Caco-2 (cell line): ENCODE measurements at regions not wholly inside any gene's neighbourhood (a gene's known extent, or its start where the extent isn't known, plus 50 kb on each side); places are given as distances from the start of the nearest gene placed in this dataset.

Source experiments
- BruUV-seq: library from RNA; stranded (reverse); fragments of 400-500 nt; replicated peaks from 2 replicates; lab custom pipeline; 2021; lab: Mats Ljungman, UMichigan
- CTCF ChIA-PET: fragments of 300-600 bp; sonication (Branson Sonifier 250); formaldehyde crosslinking; loops from one replicate; lab custom pipeline; 2022; ENCODE audit warnings: antibody characterized with exemption; lab: Charles Lee
- POLR2A ChIA-PET: fragments of 300-600 bp; sonication (Branson Sonifier 250); formaldehyde crosslinking; loops from one replicate; lab custom pipeline; 2022; ENCODE audit warnings: antibody characterized with exemption; lab: Charles Lee
- DNase-seq, 2 experiments: peaks; one replicate each; pipeline versions ENCODE4 v3.0.0 to v3.0.0-alpha.2; 2020 to 2022
- H3K27me3 ChIP-seq: replicated peaks from 2 replicates; pipeline ENCODE4 v1.6.0; 2011; ENCODE audit warnings: low read length; ENCODE audit not compliant: control insufficient read depth, insufficient read depth
- H3K36me3 ChIP-seq: 2 replicates; pipeline ENCODE4 v1.5.1; 2011; ENCODE audit warnings: low read length; ENCODE audit not compliant: control insufficient read depth, insufficient read depth
- H3K4me1 ChIP-seq: fragments of 250-450 bp; sonication (Bioruptor Pico); 2 replicates; pipeline ENCODE4 v1.5.1; 2020; ENCODE audit warnings: mild to moderate bottlenecking
- H3K4me3 ChIP-seq: 2 replicates; pipeline ENCODE4 v1.5.1; 2011; ENCODE audit warnings: low read depth, mild to moderate bottlenecking, control low read depth, low read length
- H3K9me3 ChIP-seq: fragments of 250-450 bp; sonication (Bioruptor Pico); 2 replicates; pipeline ENCODE4 v1.5.1; 2020; ENCODE audit warnings: mild to moderate bottlenecking, moderate library complexity
- H3K27ac Mint-ChIP-seq: one replicate; pipeline ENCODE4 v1.8.0; 2022; ENCODE audit warnings: mixed read lengths; ENCODE audit not compliant: unreplicated experiment
- H3K27me3 Mint-ChIP-seq: one replicate; pipeline ENCODE4 v1.8.0; 2022; ENCODE audit warnings: mixed read lengths; ENCODE audit not compliant: insufficient read depth, unreplicated experiment
- H3K36me3 Mint-ChIP-seq: one replicate; pipeline ENCODE4 v1.8.0; 2022; ENCODE audit warnings: mild to moderate bottlenecking, mixed read lengths; ENCODE audit not compliant: insufficient read depth, unreplicated experiment
- H3K4me1 Mint-ChIP-seq: one replicate; pipeline ENCODE4 v1.8.0; 2022; ENCODE audit warnings: low read depth, mixed read lengths; ENCODE audit not compliant: unreplicated experiment
- H3K4me3 Mint-ChIP-seq: one replicate; pipeline ENCODE4 v1.8.0; 2022; ENCODE audit warnings: mild to moderate bottlenecking, moderate library complexity, mixed read lengths; ENCODE audit not compliant: unreplicated experiment
- H3K9me3 Mint-ChIP-seq: one replicate; pipeline ENCODE4 v1.8.0; 2022; ENCODE audit warnings: mixed read lengths; ENCODE audit not compliant: unreplicated experiment
- intact Hi-C: fragments of 100-400 bp; cut with micrococcal nuclease; formaldehyde crosslinking; loops from one replicate; pipeline ENCODE4 v1.10.0; 2022; ENCODE audit not compliant: unreplicated experiment
- TF ChIP-seq, protein P1 (sequence below), 2 experiments: fragments of 200-600 bp in 1 of 2; IDR thresholded peaks; 1 replicate in 1 of 2; 2 replicates in 1 of 2; pipeline versions ENCODE4 v1.5.1 to v1.8.0; 2011 to 2022; ENCODE audit warnings: antibody characterized with exemption in 1 of 2, control low read depth in 1 of 2, inconsistent platforms in 1 of 2, low read depth in 1 of 2, low read length in 1 of 2, mild to moderate bottlenecking in 1 of 2, moderate library complexity in 1 of 2; ENCODE audit not compliant: insufficient read depth in 1 of 2, severe bottlenecking in 1 of 2, unreplicated experiment in 1 of 2

GRCh38 chr5:39561421-39561820 is 136.6 kb upstream of the DAB2 start:
- POLR2A ChIA-PET, result no interaction called here
- BruUV-seq, result no TSS peak
- intact Hi-C loops, result no loop called here
- H3K36me3 Mint-ChIP-seq, result no peaks in the 10 kb centered on the region
- no peaks in the 10 kb centered on the region for H3K36me3 ChIP-seq
- H3K4me3 ChIP-seq, result no peak overlapping the region
- no peaks in the 10 kb centered on the region for H3K9me3 Mint-ChIP-seq
- DNase-seq, result no peak
- H3K4me3 Mint-ChIP-seq, result no peak overlapping the region
- H3K27ac Mint-ChIP-seq, result no peak overlapping the region
- CTCF ChIA-PET, result interaction anchor here (0.6 kb wide), 1 partner anchor 13 kb away, joined by 4 read pairs; no protein-coding TSS in a partner anchor
- H3K4me1 Mint-ChIP-seq, result no peaks in the 10 kb centered on the region
- no peaks in the 10 kb centered on the region for H3K9me3 ChIP-seq
- no peaks in the 10 kb centered on the region for H3K4me1 ChIP-seq
- no peaks in the 10 kb centered on the region for H3K27me3 ChIP-seq
- TF ChIP-seq, protein P1, sequence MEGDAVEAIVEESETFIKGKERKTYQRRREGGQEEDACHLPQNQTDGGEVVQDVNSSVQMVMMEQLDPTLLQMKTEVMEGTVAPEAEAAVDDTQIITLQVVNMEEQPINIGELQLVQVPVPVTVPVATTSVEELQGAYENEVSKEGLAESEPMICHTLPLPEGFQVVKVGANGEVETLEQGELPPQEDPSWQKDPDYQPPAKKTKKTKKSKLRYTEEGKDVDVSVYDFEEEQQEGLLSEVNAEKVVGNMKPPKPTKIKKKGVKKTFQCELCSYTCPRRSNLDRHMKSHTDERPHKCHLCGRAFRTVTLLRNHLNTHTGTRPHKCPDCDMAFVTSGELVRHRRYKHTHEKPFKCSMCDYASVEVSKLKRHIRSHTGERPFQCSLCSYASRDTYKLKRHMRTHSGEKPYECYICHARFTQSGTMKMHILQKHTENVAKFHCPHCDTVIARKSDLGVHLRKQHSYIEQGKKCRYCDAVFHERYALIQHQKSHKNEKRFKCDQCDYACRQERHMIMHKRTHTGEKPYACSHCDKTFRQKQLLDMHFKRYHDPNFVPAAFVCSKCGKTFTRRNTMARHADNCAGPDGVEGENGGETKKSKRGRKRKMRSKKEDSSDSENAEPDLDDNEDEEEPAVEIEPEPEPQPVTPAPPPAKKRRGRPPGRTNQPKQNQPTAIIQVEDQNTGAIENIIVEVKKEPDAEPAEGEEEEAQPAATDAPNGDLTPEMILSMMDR (IDR thresholded peaks at IDR 0.05; ENCODE audit: insufficient read depth in 1 of 2, low read depth in 1 of 2, low read length in 1 of 2, severe bottlenecking in 1 of 2, unreplicated experiment in 1 of 2), result no peak
- no peaks in the 10 kb centered on the region for H3K27me3 Mint-ChIP-seq

GRCh38 chr5:39560726-39561125 is 135.9 kb upstream of the DAB2 start:
- Mint-ChIP-seq H3K36me3 (no peaks in the 10 kb centered on the region), H3K9me3 (no peaks in the 10 kb centered on the region), H3K27me3 (no peaks in the 10 kb centered on the region), H3K27ac (no peak overlapping the region), H3K4me1 (no peaks in the 10 kb centered on the region), H3K4me3 (no peak overlapping the region)
- Histone ChIP-seq H3K4me3 (no peak overlapping the region), H3K36me3 (no peaks in the 10 kb centered on the region), H3K9me3 (no peaks in the 10 kb centered on the region), H3K27me3 (no peaks in the 10 kb centered on the region), H3K4me1 (peaks cover 4% of the 10 kb centered on the region; the same call in 1 of the 2 replicates)
- TF ChIP-seq, protein P1 (IDR thresholded peaks at IDR 0.05; ENCODE audit: insufficient read depth in 1 of 2, low read depth in 1 of 2, low read length in 1 of 2, severe bottlenecking in 1 of 2, unreplicated experiment in 1 of 2), result no peak
- CTCF ChIA-PET, result no interaction called here
- POLR2A ChIA-PET, result no interaction called here
- no peak for DNase-seq
- intact Hi-C loops, result no loop called here
- BruUV-seq, result no TSS peak

DNA sequence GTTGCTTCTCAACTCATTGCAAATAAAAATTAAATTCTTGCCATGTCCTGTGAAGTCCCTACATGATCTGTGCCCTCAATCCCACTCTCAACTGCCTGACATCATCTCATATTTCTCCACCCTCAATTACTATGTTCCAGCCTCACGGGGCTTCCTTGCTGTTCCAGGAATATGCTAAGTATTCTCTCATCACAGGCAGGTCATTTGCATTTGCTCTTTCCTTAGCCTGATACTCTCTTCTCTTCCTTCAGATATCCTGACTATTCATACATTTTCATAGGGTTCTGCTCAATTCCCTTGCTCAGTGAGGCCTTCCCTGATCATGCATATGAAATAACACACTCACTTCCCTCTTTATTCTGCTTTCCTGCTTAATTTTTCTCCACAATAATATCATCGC is 135.1 kb upstream of the DAB2 start:
- peaks cover 5% of the 10 kb centered on the region; the same call in 1 of the 2 replicates for H3K4me1 ChIP-seq
- Mint-ChIP-seq H3K27me3 (no peaks in the 10 kb centered on the region), H3K27ac (no peak overlapping the region), H3K4me3 (no peak overlapping the region), H3K4me1 (no peaks in the 10 kb centered on the region), H3K9me3 (no peaks in the 10 kb centered on the region), H3K36me3 (no peaks in the 10 kb centered on the region)
- DNase-seq, result no peak
- CTCF ChIA-PET, result no interaction called here
- TF ChIP-seq, protein P1 (IDR thresholded peaks at IDR 0.05; ENCODE audit: insufficient read depth in 1 of 2, low read depth in 1 of 2, low read length in 1 of 2, severe bottlenecking in 1 of 2, unreplicated experiment in 1 of 2), result no peak
- no peaks in the 10 kb centered on the region for H3K36me3 ChIP-seq
- BruUV-seq, result no TSS peak
- intact Hi-C loops, result no loop called here
- H3K4me3 ChIP-seq, result no peak overlapping the region
- no peaks in the 10 kb centered on the region for H3K9me3 ChIP-seq
- H3K27me3 ChIP-seq, result no peaks in the 10 kb centered on the region
- POLR2A ChIA-PET, result no interaction called here
